ENCODE measurements at regions not wholly inside any gene's neighbourhood (a gene's known extent, or its start where the extent isn't known, plus 50 kb on each side); places are given as distances from the start of the nearest gene placed in this dataset.
"Not testable (repeated sequence)": the region's sequence is repeated elsewhere in the genome, so short reads cannot be mapped to it uniquely, and the experiment has no call there.

DNA sequence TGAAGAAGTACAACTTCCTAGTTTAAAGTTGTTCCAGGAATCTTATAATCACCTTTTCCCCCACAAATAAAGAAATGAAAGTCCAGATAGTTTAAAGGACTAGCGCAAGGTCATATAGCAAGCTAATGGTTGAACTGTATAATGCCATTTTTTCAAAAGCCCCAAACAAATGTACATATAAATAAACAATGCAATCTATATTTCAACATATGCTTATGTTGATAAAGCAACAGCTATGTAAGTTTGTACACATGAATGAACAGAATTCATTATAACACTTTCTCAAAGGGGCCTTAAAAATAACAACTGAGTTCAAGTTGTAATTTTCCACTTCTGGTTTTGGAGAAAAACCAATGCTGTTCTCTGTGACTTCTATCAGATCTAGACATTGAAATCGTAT is 1628.6 kb downstream of the CDH8 start:
- peaks cover 0 to 1% of the 10 kb centered on the region in 2 donors for H3K9me3 Mint-ChIP-seq
- H3K36me3 Mint-ChIP-seq: no peaks in the 10 kb centered on the region
- H3K27me3 Mint-ChIP-seq: no peaks in the 10 kb centered on the region
- no peak overlapping the region for H3K4me3 Mint-ChIP-seq
- no peaks in the 10 kb centered on the region for H3K4me1 Mint-ChIP-seq
- DNase-seq: no peak
- H3K27ac Mint-ChIP-seq: no peak overlapping the region
- no peak for ATAC-seq (replicated peaks)

GRCh38 chr16:60407034-60407433 is 1629.2 kb downstream of the CDH8 start:
- Mint-ChIP-seq H3K27ac (no peak overlapping the region), H3K4me1 (no peaks in the 10 kb centered on the region), H3K36me3 (no peaks in the 10 kb centered on the region), H3K4me3 (no peak overlapping the region), H3K27me3 (no peaks in the 10 kb centered on the region), H3K9me3 (peaks cover 0 to 1% of the 10 kb centered on the region in 2 donors)
- DNase-seq (no peak), ATAC-seq (replicated peaks) (no peak)

- Mint-ChIP-seq H3K9me3 (peaks cover 0 to 3% of the 10 kb centered on the region in 2 donors), H3K4me1 (no peaks in the 10 kb centered on the region), H3K36me3 (no peaks in the 10 kb centered on the region), H3K4me3 (no peak overlapping the region), H3K27me3 (no peaks in the 10 kb centered on the region), H3K27ac (no peak overlapping the region)
- ATAC-seq (replicated peaks): no peak
- DNase-seq: no peak
These were observed 1631.0 kb downstream of the CDH8 start for GRCh38 chr16:60405286-60405685.

DNA sequence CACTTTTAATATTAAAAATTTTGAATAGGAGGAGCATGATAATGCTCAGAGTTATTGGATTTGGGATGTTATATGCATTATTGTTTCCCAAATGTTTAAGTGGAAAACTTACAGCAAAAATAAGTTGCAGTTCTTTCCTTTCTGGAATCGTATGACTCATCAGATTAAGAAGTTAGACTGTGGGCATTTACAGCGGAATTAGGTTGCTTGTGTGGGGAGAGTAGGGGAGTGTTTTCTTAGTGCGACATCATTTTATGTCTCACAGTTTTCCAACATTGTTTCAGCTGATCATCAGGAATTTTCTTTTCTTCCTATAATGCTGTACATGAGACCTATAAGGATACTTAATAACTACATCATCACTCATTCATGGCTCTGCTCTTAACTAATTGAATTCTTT is 1631.8 kb downstream of the CDH8 start:
- Mint-ChIP-seq H3K36me3 (no peaks in the 10 kb centered on the region), H3K4me1 (no peaks in the 10 kb centered on the region), H3K4me3 (no peak overlapping the region), H3K27me3 (no peaks in the 10 kb centered on the region), H3K27ac (no peak overlapping the region), H3K9me3 (peaks cover 0 to 3% of the 10 kb centered on the region in 2 donors)
- ATAC-seq (replicated peaks) (no peak), DNase-seq (no peak)

DNA sequence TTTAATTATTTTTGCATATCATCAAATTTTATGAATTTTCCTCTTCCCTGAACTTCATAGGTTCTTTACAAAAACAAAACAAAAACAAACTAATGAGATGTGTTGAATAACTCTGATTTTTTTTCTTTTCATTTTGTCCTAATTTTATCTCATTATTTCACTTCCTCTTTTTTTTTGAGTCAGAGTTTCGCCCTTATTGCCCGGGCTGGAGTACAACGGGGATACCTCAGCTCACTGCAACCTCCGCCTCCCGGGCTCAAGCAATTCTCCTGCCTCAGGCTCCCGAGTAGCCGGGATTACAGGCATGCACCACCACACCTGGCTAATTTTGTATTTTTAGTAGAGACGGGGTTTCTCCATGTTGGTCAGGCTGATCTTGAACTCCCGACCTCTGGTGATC is 1633.3 kb downstream of the CDH8 start:
- DNase-seq; H3K9me3 Mint-ChIP-seq; H3K36me3 Mint-ChIP-seq; ATAC-seq (replicated peaks); H3K4me1 Mint-ChIP-seq; H3K27me3 Mint-ChIP-seq; H3K4me3 Mint-ChIP-seq; H3K27ac Mint-ChIP-seq: not testable (repeated sequence)

- H3K27me3 Mint-ChIP-seq: no peaks in the 10 kb centered on the region
- H3K36me3 Mint-ChIP-seq: no peaks in the 10 kb centered on the region
- H3K4me3 Mint-ChIP-seq: no peak overlapping the region
- H3K4me1 Mint-ChIP-seq: no peaks in the 10 kb centered on the region
- DNase-seq: no peak
- H3K27ac Mint-ChIP-seq: no peak overlapping the region
- peaks cover 0 to 3% of the 10 kb centered on the region in 2 donors for H3K9me3 Mint-ChIP-seq
- ATAC-seq (replicated peaks): no peak
These were observed 1643.9 kb downstream of the CDH8 start for GRCh38 chr16:60392380-60392779.

DNA sequence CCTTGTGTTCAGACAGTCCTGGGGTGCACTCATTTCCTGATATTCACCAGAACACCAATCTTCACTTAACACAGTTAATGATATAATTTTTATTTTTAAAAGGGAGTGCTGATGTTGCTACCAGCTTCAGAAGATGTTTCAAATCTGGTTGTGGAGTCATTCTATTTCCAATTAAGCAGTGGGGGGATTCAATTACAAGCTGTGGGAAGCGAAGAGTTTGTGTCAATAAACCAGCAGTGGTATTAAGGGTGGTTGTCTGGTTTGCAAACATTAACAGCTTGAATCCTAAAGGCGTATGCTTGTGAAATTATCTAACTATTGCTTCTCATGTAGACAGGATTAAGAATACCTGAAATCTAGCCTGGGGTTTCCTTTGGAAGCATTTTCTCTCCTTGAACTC is 1637.5 kb upstream of the GOT2 start:
- no peak overlapping the region for H3K27ac Mint-ChIP-seq
- H3K9me3 Mint-ChIP-seq: peaks cover 4 to 5% of the 10 kb centered on the region in 2 donors
- no peaks in the 10 kb centered on the region for H3K27me3 Mint-ChIP-seq
- DNase-seq (no peak), ATAC-seq (replicated peaks) (no peak)
- no peaks in the 10 kb centered on the region for H3K4me1 Mint-ChIP-seq
- H3K36me3 Mint-ChIP-seq: no peaks in the 10 kb centered on the region
- no peak overlapping the region for H3K4me3 Mint-ChIP-seq

DNA sequence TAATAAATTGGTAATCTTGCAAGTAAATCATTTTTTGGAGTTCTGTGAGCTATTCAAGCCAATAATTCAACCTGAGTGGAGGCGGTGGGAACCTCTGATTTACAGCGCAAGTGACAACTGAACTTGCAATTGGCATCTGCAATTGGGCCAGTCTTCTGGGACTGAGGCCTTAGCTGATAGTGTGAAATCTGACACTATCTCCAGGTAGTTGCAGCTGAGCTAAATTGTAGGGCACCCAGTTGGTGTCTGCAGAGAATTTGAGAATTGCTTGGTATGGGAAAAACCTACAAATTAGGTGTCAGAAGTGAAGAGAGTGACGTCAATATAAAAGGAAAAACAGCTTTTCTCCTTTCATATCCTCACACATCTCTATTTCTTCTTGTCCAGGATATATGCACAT is 1633.6 kb upstream of the GOT2 start:
- Mint-ChIP-seq H3K27me3 (no peaks in the 10 kb centered on the region), H3K4me3 (no peak overlapping the region), H3K36me3 (no peaks in the 10 kb centered on the region), H3K4me1 (no peaks in the 10 kb centered on the region), H3K9me3 (peaks cover 4 to 9% of the 10 kb centered on the region in 2 donors), H3K27ac (no peak overlapping the region)
- no peak for ATAC-seq (replicated peaks)
- DNase-seq: no peak

GRCh38 chr16:60363566-60363965 is 1629.5 kb upstream of the GOT2 start:
- DNase-seq: no peak
- H3K9me3 Mint-ChIP-seq: peaks cover 1 to 4% of the 10 kb centered on the region in 2 donors
- H3K36me3 Mint-ChIP-seq: no peaks in the 10 kb centered on the region
- no peaks in the 10 kb centered on the region for H3K27me3 Mint-ChIP-seq
- no peaks in the 10 kb centered on the region for H3K4me1 Mint-ChIP-seq
- H3K27ac Mint-ChIP-seq: no peak overlapping the region
- H3K4me3 Mint-ChIP-seq: no peak overlapping the region
- ATAC-seq (replicated peaks): no peak

- H3K27ac Mint-ChIP-seq, H3K36me3 Mint-ChIP-seq: not testable (repeated sequence)
These were observed 1625.8 kb upstream of the GOT2 start for GRCh38 chr16:60359866-60360265.

DNA sequence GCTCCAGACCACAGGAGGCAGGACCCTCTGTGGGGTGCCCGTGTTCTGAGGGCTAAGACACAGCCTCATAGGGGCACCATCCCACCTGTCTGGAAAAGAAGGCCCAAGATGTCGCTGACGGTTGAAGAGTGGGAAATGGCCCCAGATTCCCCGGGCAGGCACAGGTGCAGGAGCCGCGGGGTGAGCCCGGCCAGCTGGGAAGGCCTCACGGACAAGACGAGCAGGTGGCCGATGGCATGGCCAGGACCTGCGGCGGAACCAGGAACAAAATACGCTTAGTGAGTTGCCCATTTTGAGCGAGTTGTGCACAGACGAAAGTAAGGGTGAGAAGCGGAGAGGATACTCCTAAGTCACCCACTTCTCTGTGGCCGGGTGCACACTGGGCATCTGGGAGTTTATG is 1625.3 kb upstream of the GOT2 start:
- not testable (repeated sequence) for H3K4me3 Mint-ChIP-seq; ATAC-seq (replicated peaks); H3K4me1 Mint-ChIP-seq; H3K27ac Mint-ChIP-seq; H3K36me3 Mint-ChIP-seq; DNase-seq; H3K9me3 Mint-ChIP-seq; H3K27me3 Mint-ChIP-seq

More at GRCh38 chr16:60359866-60360265, 1625.8 kb upstream of the GOT2 start:
- DNase-seq; H3K4me1 Mint-ChIP-seq; H3K4me3 Mint-ChIP-seq; H3K9me3 Mint-ChIP-seq; ATAC-seq (replicated peaks); H3K27me3 Mint-ChIP-seq: not testable (repeated sequence)

- not testable (repeated sequence) for H3K4me3 Mint-ChIP-seq, H3K27ac Mint-ChIP-seq
These were observed 1623.9 kb upstream of the GOT2 start for GRCh38 chr16:60357876-60358522.

DNA sequence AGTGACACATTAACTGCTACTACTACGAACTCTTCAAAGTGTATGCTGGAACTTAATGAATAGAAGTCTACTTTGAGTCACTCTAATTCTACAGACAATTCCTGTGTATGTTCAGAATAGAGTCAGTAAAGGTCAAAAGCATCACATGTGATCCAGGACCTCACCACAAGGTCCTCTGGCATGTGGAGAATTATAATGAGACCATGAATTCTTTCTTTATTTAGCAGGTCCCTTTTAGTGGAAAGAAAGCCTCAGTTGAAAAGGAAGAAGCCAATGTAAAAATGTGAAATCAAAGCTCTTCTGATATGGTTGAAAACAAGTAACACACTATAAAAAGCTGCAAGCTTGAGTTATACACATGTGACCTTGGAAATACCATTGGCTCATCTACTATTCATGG is 1612.1 kb upstream of the GOT2 start:
- Mint-ChIP-seq H3K9me3 (peaks cover 3 to 7% of the 10 kb centered on the region in 2 donors), H3K4me3 (no peak overlapping the region), H3K27ac (no peak overlapping the region), H3K36me3 (no peaks in the 10 kb centered on the region), H3K4me1 (no peaks in the 10 kb centered on the region), H3K27me3 (no peaks in the 10 kb centered on the region)
- ATAC-seq (replicated peaks) (no peak), DNase-seq (no peak)

More at GRCh38 chr16:60357876-60358522, 1623.9 kb upstream of the GOT2 start:
- DNase-seq; H3K9me3 Mint-ChIP-seq; ATAC-seq (replicated peaks); H3K27me3 Mint-ChIP-seq; H3K4me1 Mint-ChIP-seq; H3K36me3 Mint-ChIP-seq: not testable (repeated sequence)

DNA sequence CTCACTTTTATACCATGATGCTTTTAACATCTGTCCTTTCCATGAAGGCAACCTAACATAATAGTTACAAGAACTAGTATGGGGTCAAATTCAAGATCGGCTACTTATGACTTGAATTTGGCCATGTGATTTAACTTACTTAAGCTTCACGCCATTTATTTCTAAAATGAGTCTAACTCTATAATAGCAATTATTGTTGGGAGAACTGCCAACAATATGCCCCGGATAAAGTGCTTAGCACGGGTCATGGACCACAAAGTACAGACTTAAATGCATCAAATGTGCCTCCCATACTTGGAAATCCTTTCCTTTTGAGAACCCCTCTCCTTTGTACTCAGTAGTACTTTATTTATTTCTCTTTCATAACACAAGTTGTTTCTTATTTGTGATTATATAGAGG is 1603.6 kb upstream of the GOT2 start:
- DNase-seq: no peak
- Mint-ChIP-seq H3K9me3 (peaks cover 4 to 5% of the 10 kb centered on the region in 2 donors), H3K27me3 (no peaks in the 10 kb centered on the region), H3K4me3 (no peak overlapping the region), H3K4me1 (no peaks in the 10 kb centered on the region), H3K27ac (no peak overlapping the region), H3K36me3 (no peaks in the 10 kb centered on the region)
- ATAC-seq (replicated peaks): no peak

GRCh38 chr16:60331168-60331567 is 1597.1 kb upstream of the GOT2 start:
- Mint-ChIP-seq H3K4me1 (no peaks in the 10 kb centered on the region), H3K36me3 (no peaks in the 10 kb centered on the region), H3K27ac (no peak overlapping the region), H3K9me3 (peaks cover 4 to 5% of the 10 kb centered on the region in 2 donors), H3K4me3 (no peak overlapping the region), H3K27me3 (no peaks in the 10 kb centered on the region)
- ATAC-seq (replicated peaks) (no peak), DNase-seq (no peak)

GRCh38 chr16:60329108-60329507 is 1595.0 kb upstream of the GOT2 start:
- no peak overlapping the region for H3K4me3 Mint-ChIP-seq

More at GRCh38 chr16:60329108-60329507, 1595.0 kb upstream of the GOT2 start:
- Mint-ChIP-seq H3K4me1 (no peaks in the 10 kb centered on the region), H3K27me3 (no peaks in the 10 kb centered on the region), H3K9me3 (peaks cover 3 to 4% of the 10 kb centered on the region in 2 donors), H3K36me3 (no peaks in the 10 kb centered on the region), H3K27ac (no peak overlapping the region)
- no peak for ATAC-seq (replicated peaks)
- no peak for DNase-seq

Data from stimulated activated naive B cell treated with anti-CD40 and anti-IgM and Interleukin-4, amounts not matched to agents 10 μg/mL and 1 μg/mL and 100 μg/mL, for 72 hours (primary cell).